Adrenal gland (tissue), 5 donors: ENCODE measurements at regions not wholly inside any gene's neighbourhood (a gene's known extent, or its start where the extent isn't known, plus 50 kb on each side); places are given as distances from the start of the nearest gene placed in this dataset.

ENCODE experiments used
- POLR2A ChIP-seq, 2 donors: fragments of 450-650 bp; IDR thresholded peaks; one replicate each; pipeline ENCODE4 v1.6.1; 2017; ENCODE audit warnings: antibody characterized with exemption in 2 of 2, mild to moderate bottlenecking in 2 of 2, moderate library complexity in 1 of 2
- TF ChIP-seq, protein P1 (sequence below), 6 experiments: fragments of 450-650 bp in 4 of 6; fragments of 200-600 bp in 2 of 6; sonication (generic) in 1 of 6; IDR thresholded peaks; 1 replicate in 5 of 6; 2 replicates in 1 of 6; pipeline versions ENCODE4 v1.5.1 to v1.8.0; 2016 to 2021; ENCODE audit warnings: antibody characterized with exemption in 6 of 6, mild to moderate bottlenecking in 2 of 6, moderate library complexity in 1 of 6
- donor health status: DM: no; HTN: no; CAD: no.

DNA sequence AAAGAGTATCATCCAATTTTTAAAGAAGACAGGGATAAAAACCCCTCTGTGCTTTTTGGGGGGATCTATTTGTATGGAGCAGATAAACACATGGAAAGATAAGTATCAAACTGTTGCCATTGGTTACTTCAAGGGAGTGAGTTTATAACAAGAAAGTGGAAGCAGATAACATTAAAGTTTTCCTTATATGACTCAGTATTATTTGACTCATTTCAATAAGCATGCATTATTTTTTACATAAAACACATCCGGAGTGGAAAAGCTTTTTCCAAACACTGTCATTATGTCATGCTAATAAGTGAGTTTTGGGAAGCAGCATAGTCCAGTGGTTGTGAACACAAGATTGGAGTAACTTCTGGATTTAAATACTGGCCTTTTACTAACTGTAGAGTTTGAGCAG is 452.2 kb downstream of the LTN1 start:
- TF ChIP-seq, protein P1, sequence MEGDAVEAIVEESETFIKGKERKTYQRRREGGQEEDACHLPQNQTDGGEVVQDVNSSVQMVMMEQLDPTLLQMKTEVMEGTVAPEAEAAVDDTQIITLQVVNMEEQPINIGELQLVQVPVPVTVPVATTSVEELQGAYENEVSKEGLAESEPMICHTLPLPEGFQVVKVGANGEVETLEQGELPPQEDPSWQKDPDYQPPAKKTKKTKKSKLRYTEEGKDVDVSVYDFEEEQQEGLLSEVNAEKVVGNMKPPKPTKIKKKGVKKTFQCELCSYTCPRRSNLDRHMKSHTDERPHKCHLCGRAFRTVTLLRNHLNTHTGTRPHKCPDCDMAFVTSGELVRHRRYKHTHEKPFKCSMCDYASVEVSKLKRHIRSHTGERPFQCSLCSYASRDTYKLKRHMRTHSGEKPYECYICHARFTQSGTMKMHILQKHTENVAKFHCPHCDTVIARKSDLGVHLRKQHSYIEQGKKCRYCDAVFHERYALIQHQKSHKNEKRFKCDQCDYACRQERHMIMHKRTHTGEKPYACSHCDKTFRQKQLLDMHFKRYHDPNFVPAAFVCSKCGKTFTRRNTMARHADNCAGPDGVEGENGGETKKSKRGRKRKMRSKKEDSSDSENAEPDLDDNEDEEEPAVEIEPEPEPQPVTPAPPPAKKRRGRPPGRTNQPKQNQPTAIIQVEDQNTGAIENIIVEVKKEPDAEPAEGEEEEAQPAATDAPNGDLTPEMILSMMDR (IDR thresholded peaks at IDR 0.05) = no peak
- no peak for TF ChIP-seq POLR2A (IDR thresholded peaks at IDR 0.05)
